ENCODE measurements at regions not wholly inside any gene's neighbourhood (a gene's known extent, or its start where the extent isn't known, plus 50 kb on each side); places are given as distances from the start of the nearest gene placed in this dataset.
"Not testable (repeated sequence)": the region's sequence is repeated elsewhere in the genome, so short reads cannot be mapped to it uniquely, and the experiment has no call there.

DNA sequence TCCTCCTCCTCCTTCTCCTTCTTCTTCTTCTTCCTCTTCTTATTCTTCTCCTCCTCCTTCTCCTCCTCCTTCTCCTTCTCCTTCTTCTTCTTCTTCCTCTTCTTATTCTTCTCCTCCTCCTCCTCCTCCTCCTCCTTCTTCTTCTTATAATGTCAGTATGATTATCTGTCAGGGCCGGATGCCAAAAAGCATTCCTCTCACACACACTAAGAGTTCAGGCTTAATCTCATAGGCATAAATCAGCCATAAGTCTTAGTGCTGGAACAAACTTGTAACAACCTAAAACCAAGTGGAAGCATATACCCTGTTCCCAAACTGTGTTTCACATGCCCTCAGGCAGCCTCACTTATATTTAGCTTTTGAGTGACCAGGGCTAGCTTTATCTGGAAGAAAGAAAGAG is 240.3 kb downstream of the LMX1A start:
- Histone ChIP-seq H3K36me3 (no peaks in the 10 kb centered on the region), H3K27ac (no peak overlapping the region), H3K4me3 (no peak overlapping the region), H3K9me3 (no peaks in the 10 kb centered on the region), H3K4me1 (no peaks in the 10 kb centered on the region), H3K27me3 (peaks cover 0 to 47% of the 10 kb centered on the region in 2 donors)
- TF ChIP-seq, protein P1, sequence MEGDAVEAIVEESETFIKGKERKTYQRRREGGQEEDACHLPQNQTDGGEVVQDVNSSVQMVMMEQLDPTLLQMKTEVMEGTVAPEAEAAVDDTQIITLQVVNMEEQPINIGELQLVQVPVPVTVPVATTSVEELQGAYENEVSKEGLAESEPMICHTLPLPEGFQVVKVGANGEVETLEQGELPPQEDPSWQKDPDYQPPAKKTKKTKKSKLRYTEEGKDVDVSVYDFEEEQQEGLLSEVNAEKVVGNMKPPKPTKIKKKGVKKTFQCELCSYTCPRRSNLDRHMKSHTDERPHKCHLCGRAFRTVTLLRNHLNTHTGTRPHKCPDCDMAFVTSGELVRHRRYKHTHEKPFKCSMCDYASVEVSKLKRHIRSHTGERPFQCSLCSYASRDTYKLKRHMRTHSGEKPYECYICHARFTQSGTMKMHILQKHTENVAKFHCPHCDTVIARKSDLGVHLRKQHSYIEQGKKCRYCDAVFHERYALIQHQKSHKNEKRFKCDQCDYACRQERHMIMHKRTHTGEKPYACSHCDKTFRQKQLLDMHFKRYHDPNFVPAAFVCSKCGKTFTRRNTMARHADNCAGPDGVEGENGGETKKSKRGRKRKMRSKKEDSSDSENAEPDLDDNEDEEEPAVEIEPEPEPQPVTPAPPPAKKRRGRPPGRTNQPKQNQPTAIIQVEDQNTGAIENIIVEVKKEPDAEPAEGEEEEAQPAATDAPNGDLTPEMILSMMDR (IDR thresholded peaks at IDR 0.05): no peak
- no peak for DNase-seq
- intact Hi-C loops (cut with DNase I; ENCODE audit: low total_unique reads): no loop called here

- Histone ChIP-seq H3K4me1 (no peaks in the 10 kb centered on the region), H3K36me3 (no peaks in the 10 kb centered on the region), H3K4me3 (no peak overlapping the region), H3K9me3 (no peaks in the 10 kb centered on the region), H3K27ac (no peak overlapping the region), H3K27me3 (peaks cover 0 to 44% of the 10 kb centered on the region in 2 donors)
- TF ChIP-seq, protein P1 (IDR thresholded peaks at IDR 0.05): no peak
- intact Hi-C loops (cut with DNase I; ENCODE audit: low total_unique reads): no loop called here
- no peak for DNase-seq
These were observed 241.6 kb downstream of the LMX1A start for GRCh38 chr1:165114889-165115285.

- no peak for DNase-seq
- TF ChIP-seq, protein P1 (IDR thresholded peaks at IDR 0.05): peak; percentile 15 to 66
- intact Hi-C loops (cut with DNase I; ENCODE audit: low total_unique reads): no loop called here
- Histone ChIP-seq H3K36me3 (no peaks in the 10 kb centered on the region), H3K27me3 (peaks cover 0 to 41% of the 10 kb centered on the region in 2 donors), H3K27ac (no peak overlapping the region), H3K9me3 (no peaks in the 10 kb centered on the region), H3K4me1 (no peaks in the 10 kb centered on the region), H3K4me3 (no peak overlapping the region)
These were observed 242.3 kb downstream of the LMX1A start for GRCh38 chr1:165114022-165114888.

DNA sequence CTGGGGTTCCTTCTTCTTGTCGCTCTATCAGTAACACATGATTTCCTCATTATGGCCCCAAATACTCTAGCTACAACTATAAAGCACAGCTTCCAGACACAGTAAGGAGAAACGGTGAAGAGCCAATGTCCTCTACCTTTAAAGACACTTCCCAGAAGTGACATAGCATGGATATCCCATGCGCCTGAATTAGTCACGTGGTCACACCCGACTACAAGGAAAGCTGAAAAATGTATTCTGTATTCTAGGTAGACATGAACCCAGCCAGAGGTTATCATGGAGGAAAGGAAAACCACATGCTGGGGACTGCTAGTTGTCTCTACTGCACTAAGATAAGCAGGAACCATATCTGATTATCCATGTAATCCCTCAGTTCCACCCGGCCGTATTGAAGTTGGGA is 244.3 kb downstream of the LMX1A start:
- no peaks in the 10 kb centered on the region for H3K9me3 ChIP-seq
- intact Hi-C loops (cut with DNase I; ENCODE audit: low total_unique reads): no loop called here
- H3K36me3 ChIP-seq: no peaks in the 10 kb centered on the region
- peaks cover 0 to 25% of the 10 kb centered on the region in 2 donors for H3K27me3 ChIP-seq
- H3K27ac ChIP-seq: no peak overlapping the region
- H3K4me3 ChIP-seq: no peak overlapping the region
- H3K4me1 ChIP-seq: no peaks in the 10 kb centered on the region
- no peak for DNase-seq
- TF ChIP-seq, protein P1 (IDR thresholded peaks at IDR 0.05): no peak

DNA sequence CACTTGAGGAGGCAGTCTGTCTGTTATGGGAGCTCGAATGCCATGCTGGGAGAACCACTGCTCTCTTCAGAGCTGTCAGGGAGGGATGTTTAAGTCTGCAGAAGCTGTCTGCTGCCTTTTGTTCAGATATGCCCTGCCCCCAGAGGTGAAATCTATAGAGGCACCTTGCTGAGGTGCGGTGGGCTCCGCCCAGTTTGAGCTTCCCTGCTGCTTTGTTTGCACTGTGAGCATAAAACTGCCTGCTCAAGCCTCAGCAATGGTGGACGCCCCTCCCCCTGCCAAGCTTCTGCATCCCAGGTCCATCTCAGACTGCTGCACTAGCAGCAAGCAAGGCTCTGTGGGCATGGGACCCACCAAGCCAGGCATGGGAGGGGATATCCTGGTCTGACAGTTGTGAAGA is 247.5 kb downstream of the LMX1A start:
- intact Hi-C loops (cut with DNase I; ENCODE audit: low total_unique reads): no loop called here
- no peak overlapping the region for H3K4me3 ChIP-seq
- no peaks in the 10 kb centered on the region for H3K36me3 ChIP-seq
- peaks cover 0 to 15% of the 10 kb centered on the region in 2 donors for H3K27me3 ChIP-seq
- no peaks in the 10 kb centered on the region for H3K4me1 ChIP-seq
- no peaks in the 10 kb centered on the region for H3K9me3 ChIP-seq
- no peak overlapping the region for H3K27ac ChIP-seq
- TF ChIP-seq, protein P1 (IDR thresholded peaks at IDR 0.05): no peak
- no peak for DNase-seq

- DNase-seq; H3K4me1 ChIP-seq; intact Hi-C loops (cut with DNase I; ENCODE audit: low total_unique reads); H3K36me3 ChIP-seq; H3K4me3 ChIP-seq; H3K27ac ChIP-seq; H3K27me3 ChIP-seq: not testable (repeated sequence)
- peaks cover 0 to 26% (median 21%) of the 10 kb centered on the region in 3 donors for H3K9me3 ChIP-seq
These were observed 263.9 kb downstream of the LMX1A start for GRCh38 chr1:165092542-165093162.
